ENCODE measurements at regions not wholly inside any gene's neighbourhood (a gene's known extent, or its start where the extent isn't known, plus 50 kb on each side); places are given as distances from the start of the nearest gene placed in this dataset.

GRCh38 chr5:62042007-62042406 lies 264.0 kb upstream of the KIF2A start:
- DNase-seq (ENCODE audit: low read depth in 1 of 2, low spot score in 2 of 2) (no peak), FAIRE-seq (no peak)
- 83% methylated on average over 3 of the region's 3 CpGs; no CpG with 5 or more reads in 1 of the 2 experiments for WGBS, 2 experiments (ENCODE audit: extremely low coverage in 1 of 2, insufficient coverage in 1 of 2, insufficient read length in 1 of 2, insufficient replicate concordance in 2 of 2, low coverage in 1 of 2, low lambda C conversion rate in 2 of 2, missing lambda C conversion rate in 1 of 2)

More at GRCh38 chr5:62042007-62042406, 264.0 kb upstream of the KIF2A start:
- H2BK15ac ChIP-seq (ENCODE audit: low read length), result no peak overlapping the region
- H2BK20ac ChIP-seq (ENCODE audit: low read length), result no peak overlapping the region
- H2BK12ac ChIP-seq (ENCODE audit: low read depth, low read length), result no peak overlapping the region
- H3K9ac ChIP-seq (replicated peaks in 1 of 4; ENCODE audit: extremely low read depth in 1 of 4, low read depth in 3 of 4, low read length in 3 of 4), result no peak overlapping the region
- no peak overlapping the region for H4K5ac ChIP-seq (ENCODE audit: insufficient read length, low read depth, low read length)
- H2AFZ ChIP-seq (ENCODE audit: low read length), result no peak overlapping the region
- no peak overlapping the region for H3K4me3 ChIP-seq (ENCODE audit: extremely low read depth in 1 of 4, insufficient read depth in 2 of 4, low read depth in 3 of 4, low read length in 4 of 4)
- H3K79me1 ChIP-seq (ENCODE audit: low read depth, low read length), result no peaks in the 10 kb centered on the region
- H3K14ac ChIP-seq (ENCODE audit: insufficient read length), result no peak overlapping the region
- H3K27ac ChIP-seq (ENCODE audit: low read depth, low read length), result no peak overlapping the region
- H2BK120ac ChIP-seq (replicated peaks; ENCODE audit: low read depth, low read length), result no peak overlapping the region
- no peaks in the 10 kb centered on the region for H4K20me1 ChIP-seq (replicated peaks in 1 of 2; ENCODE audit: control insufficient read depth in 1 of 2, insufficient read depth in 2 of 2, low read length in 2 of 2)
- no peaks in the 10 kb centered on the region for H3K9me3 ChIP-seq (ENCODE audit: insufficient read depth in 2 of 2, low read depth in 1 of 2, low read length in 1 of 2)
- H3K23me2 ChIP-seq (ENCODE audit: low read depth, low read length), result peaks cover 2% of the 10 kb centered on the region; the same call in 1 of the 2 replicates
- H2BK5ac ChIP-seq (ENCODE audit: low read depth, low read length), result no peak overlapping the region
- H4K91ac ChIP-seq (replicated peaks; ENCODE audit: insufficient read length, low read length), result no peak overlapping the region
- H3K4me2 ChIP-seq (ENCODE audit: insufficient read depth in 1 of 2, low read depth in 2 of 2, low read length in 2 of 2), result no peak overlapping the region
- H3K4me1 ChIP-seq (replicated peaks in 1 of 4; ENCODE audit: control insufficient read depth in 3 of 4, insufficient read depth in 4 of 4, low read length in 3 of 4), result peaks cover 5 to 22% (median 14%) of the 10 kb centered on the region in 4 experiments; a peak in 6 of 7 replicates
- no peak overlapping the region for H2AK5ac ChIP-seq (ENCODE audit: low read depth, low read length)
- no peak overlapping the region for H4K8ac ChIP-seq (ENCODE audit: extremely low read depth, insufficient read depth, low read length)
- H3K18ac ChIP-seq (ENCODE audit: extremely low read depth, low read length), result no peak overlapping the region; the same call in 1 of the 2 replicates
- ChIA-PET POLR2A (ENCODE audit: partially characterized antibody) (no interaction called here), CTCF (ENCODE audit: partially characterized antibody) (interaction anchor here (0.7 kb wide), 1 partner anchor 31 kb away, joined by 3 read pairs; no protein-coding TSS in a partner anchor)
- H3K79me2 ChIP-seq (ENCODE audit: control insufficient read depth in 1 of 2, insufficient read depth in 2 of 2, low read length in 2 of 2), result no peaks in the 10 kb centered on the region
- H3K56ac ChIP-seq (replicated peaks; ENCODE audit: insufficient read length, low read depth, low read length), result no peak overlapping the region
- peaks cover 0 to 2% (median 0%) of the 10 kb centered on the region in 4 experiments; a peak in 1 of 7 replicates for H3K27me3 ChIP-seq (replicated peaks in 1 of 4; ENCODE audit: control insufficient read depth in 3 of 4, extremely low read depth in 1 of 4, insufficient read depth in 3 of 4, low read length in 3 of 4)
- TF ChIP-seq BACH1 (IDR thresholded peaks at IDR 0.05; ENCODE audit: low read length) (no peak), SIX5 (IDR thresholded peaks at IDR 0.05; ENCODE audit: low read depth, low read length) (no peak), CTBP2 (IDR thresholded peaks at IDR 0.05; ENCODE audit: borderline replicate concordance, insufficient read depth, insufficient read length, low read length) (no peak)
- H3K23ac ChIP-seq (ENCODE audit: insufficient read length), result no peak overlapping the region
- H3K36me3 ChIP-seq (ENCODE audit: control insufficient read depth in 2 of 4, insufficient read depth in 4 of 4, low read length in 3 of 4), result no peaks in the 10 kb centered on the region
- H3K4ac ChIP-seq (replicated peaks; ENCODE audit: insufficient read length, low read depth, low read length), result no peak overlapping the region
